DND-41 (cell line): ENCODE measurements at regions not wholly inside any gene's neighbourhood (a gene's known extent, or its start where the extent isn't known, plus 50 kb on each side); places are given as distances from the start of the nearest gene placed in this dataset.

ENCODE experiments used
- ATAC-seq: fragments of 200-7000 bp; cut with Tn5 transposase; 3 replicates; pipeline ENCODE4 v1.9.1; 2021; ENCODE audit warnings: low read depth; ENCODE audit not compliant: insufficient read depth
- DNase-seq: peaks from one replicate; pipeline ENCODE4 v3.0.0-alpha.2; 2020
- H2AFZ ChIP-seq: 2 replicates; pipeline ENCODE4 v1.6.0; 2012; ENCODE audit warnings: low read depth, low read length
- H3K27ac ChIP-seq: 2 replicates; pipeline ENCODE4 v1.5.1; 2012; ENCODE audit warnings: low read length, inconsistent platforms
- H3K27me3 ChIP-seq: fragments of 200-600 bp; sonication (generic); 2 replicates; pipeline ENCODE4 v1.6.0; 2012; ENCODE audit warnings: low read length, mild to moderate bottlenecking, inconsistent platforms; ENCODE audit not compliant: insufficient read depth, poor library complexity
- H3K36me3 ChIP-seq: 2 replicates; pipeline ENCODE4 v1.5.1; 2012; ENCODE audit warnings: low read length, inconsistent platforms; ENCODE audit not compliant: insufficient read depth
- H3K4me1 ChIP-seq: 2 replicates; pipeline ENCODE4 v1.5.1; 2012; ENCODE audit warnings: mild to moderate bottlenecking, low read length; ENCODE audit not compliant: insufficient read depth
- H3K4me2 ChIP-seq: 2 replicates; pipeline ENCODE4 v1.6.0; 2012; ENCODE audit warnings: mild to moderate bottlenecking, moderate library complexity, low read length, inconsistent platforms; ENCODE audit not compliant: insufficient read depth
- H3K4me3 ChIP-seq, 2 experiments: fragments of 200-600 bp in 1 of 2; shearing (Covaris generic) in 1 of 2; 2 replicates each; pipeline ENCODE4 v1.5.1; 2012 to 2016; ENCODE audit warnings: inconsistent platforms in 2 of 2, low read length in 2 of 2, mild to moderate bottlenecking in 2 of 2, low read depth in 1 of 2, moderate library complexity in 1 of 2
- H3K79me2 ChIP-seq: 2 replicates; pipeline ENCODE4 v1.6.0; 2012; ENCODE audit warnings: low read length, inconsistent platforms; ENCODE audit not compliant: insufficient read depth
- H3K9ac ChIP-seq: 2 replicates; pipeline ENCODE4 v1.6.0; 2012; ENCODE audit warnings: low read depth, mild to moderate bottlenecking, inconsistent platforms, low read length, moderate library complexity
- H3K9me3 ChIP-seq: 2 replicates; pipeline ENCODE4 v1.5.1; 2012; ENCODE audit warnings: low read length, moderate library complexity, mild to moderate bottlenecking, inconsistent platforms; ENCODE audit not compliant: insufficient read depth, severe bottlenecking
- H4K20me1 ChIP-seq: 2 replicates; pipeline ENCODE4 v1.6.0; 2012; ENCODE audit warnings: low read length; ENCODE audit not compliant: insufficient read depth
- CTCF ChIP-seq: IDR thresholded peaks from 2 replicates; pipeline ENCODE4 v1.5.1; 2012; ENCODE audit warnings: borderline replicate concordance, low read length, moderate library complexity, mild to moderate bottlenecking; ENCODE audit not compliant: poor library complexity, severe bottlenecking; ENCODE audit errors: extremely low read depth
- EZH2 ChIP-seq: IDR thresholded peaks from 3 replicates; pipeline ENCODE4 v1.6.1; 2012; ENCODE audit warnings: borderline replicate concordance, low read depth, mild to moderate bottlenecking, moderate library complexity, low read length, inconsistent platforms; ENCODE audit not compliant: severe bottlenecking

DNA sequence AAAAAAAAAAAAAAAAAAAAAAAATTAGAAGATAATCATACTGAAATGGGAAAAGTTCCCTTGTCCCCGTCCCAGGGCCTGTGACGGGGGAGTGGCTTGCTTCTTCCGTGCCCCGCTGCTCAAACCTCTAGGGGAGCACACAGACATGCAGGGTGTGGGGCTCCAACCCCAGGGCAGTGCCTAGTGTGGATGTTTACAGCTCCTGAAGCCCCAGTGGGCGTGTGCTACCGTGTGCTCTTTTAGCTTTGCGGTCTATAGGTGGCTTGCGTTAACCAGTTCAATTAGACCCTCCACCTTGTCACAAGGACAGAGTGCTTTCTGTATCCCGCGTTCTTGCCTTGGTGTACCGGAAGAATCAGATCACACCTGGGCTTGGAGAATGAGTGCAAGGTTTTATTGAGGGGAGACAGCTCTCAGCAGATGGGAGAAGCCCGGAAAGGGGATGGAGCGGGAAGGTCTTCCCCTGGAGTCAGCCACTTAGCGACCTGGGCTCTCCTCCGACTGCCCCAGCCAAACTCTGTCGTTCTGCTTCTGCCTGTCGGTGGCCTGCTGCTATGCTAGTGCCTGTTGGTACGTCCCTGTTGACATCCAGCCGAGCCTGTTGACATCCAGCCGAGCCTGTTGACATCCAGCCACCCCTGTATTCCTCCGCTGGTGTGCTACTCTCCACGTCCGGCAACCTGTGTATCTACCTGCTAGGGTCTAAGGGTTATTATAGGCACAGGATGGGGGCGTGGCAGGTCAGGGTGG lies 569.8 kb downstream of the VGLL3 start:
- Histone ChIP-seq H3K4me2 (no peak overlapping the region), H4K20me1 (no peaks in the 10 kb centered on the region), H3K4me3 (no peak overlapping the region), H2AFZ (no peak overlapping the region), H3K79me2 (no peaks in the 10 kb centered on the region), H3K27ac (no peak overlapping the region), H3K27me3 (no peaks in the 10 kb centered on the region), H3K36me3 (no peaks in the 10 kb centered on the region), H3K9ac (no peak overlapping the region), H3K9me3 (no peaks in the 10 kb centered on the region), H3K4me1 (no peaks in the 10 kb centered on the region)
- DNase-seq, result no peak
- TF ChIP-seq CTCF (no peak), EZH2 (no peak)
- ATAC-seq, result no peak

GRCh38 chr3:86418861-86419260 lies 572.1 kb downstream of the VGLL3 start:
- no peak overlapping the region for H3K4me2 ChIP-seq
- DNase-seq, result no peak
- H3K4me3 ChIP-seq, result no peak overlapping the region
- ATAC-seq, result no peak
- no peak overlapping the region for H3K9ac ChIP-seq
- no peaks in the 10 kb centered on the region for H3K27me3 ChIP-seq
- no peaks in the 10 kb centered on the region for H3K79me2 ChIP-seq
- no peaks in the 10 kb centered on the region for H3K36me3 ChIP-seq
- TF ChIP-seq CTCF (no peak), EZH2 (no peak)
- H3K9me3 ChIP-seq, result no peaks in the 10 kb centered on the region
- no peaks in the 10 kb centered on the region for H4K20me1 ChIP-seq
- no peak overlapping the region for H2AFZ ChIP-seq
- no peaks in the 10 kb centered on the region for H3K4me1 ChIP-seq
- H3K27ac ChIP-seq, result no peak overlapping the region

GRCh38 chr3:86416334-86416733 lies 574.6 kb downstream of the VGLL3 start:
- no peaks in the 10 kb centered on the region for H3K36me3 ChIP-seq
- H4K20me1 ChIP-seq, result no peaks in the 10 kb centered on the region
- DNase-seq, result no peak
- H3K79me2 ChIP-seq, result no peaks in the 10 kb centered on the region
- H3K27me3 ChIP-seq, result no peaks in the 10 kb centered on the region
- no peak overlapping the region for H3K4me3 ChIP-seq
- ATAC-seq, result no peak
- H3K9me3 ChIP-seq, result no peaks in the 10 kb centered on the region
- TF ChIP-seq CTCF (no peak), EZH2 (no peak)
- no peaks in the 10 kb centered on the region for H3K4me1 ChIP-seq
- no peak overlapping the region for H3K27ac ChIP-seq
- no peak overlapping the region for H2AFZ ChIP-seq
- no peak overlapping the region for H3K9ac ChIP-seq
- no peak overlapping the region for H3K4me2 ChIP-seq

DNA sequence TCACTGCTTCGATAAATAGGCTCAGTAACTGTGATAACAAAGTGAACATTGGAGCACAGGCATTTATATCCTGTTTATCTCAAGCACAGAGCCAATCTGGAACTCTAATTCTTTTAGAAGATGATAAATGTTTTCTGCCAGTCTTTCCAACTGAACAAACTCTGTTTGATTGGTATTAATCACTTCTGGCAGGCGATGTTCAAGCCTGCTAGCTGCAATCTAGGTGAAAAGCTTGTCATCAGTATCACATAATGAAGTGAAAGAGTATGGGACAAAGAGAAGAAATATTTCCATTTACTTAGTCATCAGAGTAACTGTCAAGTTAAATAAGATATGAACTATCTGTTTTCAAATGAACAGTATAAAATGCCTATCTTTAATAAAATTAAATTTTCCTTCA lies 577.3 kb downstream of the VGLL3 start:
- H3K9ac ChIP-seq, result no peak overlapping the region
- no peak overlapping the region for H3K4me2 ChIP-seq
- no peak overlapping the region for H3K27ac ChIP-seq
- no peaks in the 10 kb centered on the region for H4K20me1 ChIP-seq
- H3K4me1 ChIP-seq, result no peaks in the 10 kb centered on the region
- H3K9me3 ChIP-seq, result no peaks in the 10 kb centered on the region
- no peaks in the 10 kb centered on the region for H3K27me3 ChIP-seq
- H3K79me2 ChIP-seq, result no peaks in the 10 kb centered on the region
- no peak overlapping the region for H3K4me3 ChIP-seq
- ATAC-seq, result no peak
- TF ChIP-seq CTCF (no peak), EZH2 (no peak)
- DNase-seq, result no peak
- no peak overlapping the region for H2AFZ ChIP-seq
- H3K36me3 ChIP-seq, result no peaks in the 10 kb centered on the region
